ENCODE measurements at regions not wholly inside any gene's neighbourhood (a gene's known extent, or its start where the extent isn't known, plus 50 kb on each side); places are given as distances from the start of the nearest gene placed in this dataset.

- TF ChIP-seq, protein P1, sequence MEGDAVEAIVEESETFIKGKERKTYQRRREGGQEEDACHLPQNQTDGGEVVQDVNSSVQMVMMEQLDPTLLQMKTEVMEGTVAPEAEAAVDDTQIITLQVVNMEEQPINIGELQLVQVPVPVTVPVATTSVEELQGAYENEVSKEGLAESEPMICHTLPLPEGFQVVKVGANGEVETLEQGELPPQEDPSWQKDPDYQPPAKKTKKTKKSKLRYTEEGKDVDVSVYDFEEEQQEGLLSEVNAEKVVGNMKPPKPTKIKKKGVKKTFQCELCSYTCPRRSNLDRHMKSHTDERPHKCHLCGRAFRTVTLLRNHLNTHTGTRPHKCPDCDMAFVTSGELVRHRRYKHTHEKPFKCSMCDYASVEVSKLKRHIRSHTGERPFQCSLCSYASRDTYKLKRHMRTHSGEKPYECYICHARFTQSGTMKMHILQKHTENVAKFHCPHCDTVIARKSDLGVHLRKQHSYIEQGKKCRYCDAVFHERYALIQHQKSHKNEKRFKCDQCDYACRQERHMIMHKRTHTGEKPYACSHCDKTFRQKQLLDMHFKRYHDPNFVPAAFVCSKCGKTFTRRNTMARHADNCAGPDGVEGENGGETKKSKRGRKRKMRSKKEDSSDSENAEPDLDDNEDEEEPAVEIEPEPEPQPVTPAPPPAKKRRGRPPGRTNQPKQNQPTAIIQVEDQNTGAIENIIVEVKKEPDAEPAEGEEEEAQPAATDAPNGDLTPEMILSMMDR (IDR thresholded peaks at IDR 0.05; ENCODE audit: low read depth, low read length, poor library complexity, severe bottlenecking): no peak
- no peak for TF ChIP-seq EZH2phosphoT487 (IDR thresholded peaks at IDR 0.05; ENCODE audit: borderline replicate concordance, low read length)
These were observed 170.5 kb upstream of the GSC start for GRCh38 chr14:94940263-94940993.

All from DOHH2 (cell line).